GM19438 (cell line): ENCODE measurements at regions not wholly inside any gene's neighbourhood (a gene's known extent, or its start where the extent isn't known, plus 50 kb on each side); places are given as distances from the start of the nearest gene placed in this dataset.
A peak's percentile ranks its signal among the peaks of the same experiment; 100 is the strongest.
"Not testable (repeated sequence)": the region's sequence is repeated elsewhere in the genome, so short reads cannot be mapped to it uniquely, and the experiment has no call there.

Experiments used
- ATAC-seq: cut with Tn5 transposase; IDR thresholded peaks from one replicate; pipeline ENCODE4 v1.9.1; 2021; ENCODE audit warnings: low read depth; ENCODE audit not compliant: unreplicated experiment

GRCh38 chr2:167844714-167845530, 402.5 kb downstream of the STK39 start:
- no peak for ATAC-seq

DNA sequence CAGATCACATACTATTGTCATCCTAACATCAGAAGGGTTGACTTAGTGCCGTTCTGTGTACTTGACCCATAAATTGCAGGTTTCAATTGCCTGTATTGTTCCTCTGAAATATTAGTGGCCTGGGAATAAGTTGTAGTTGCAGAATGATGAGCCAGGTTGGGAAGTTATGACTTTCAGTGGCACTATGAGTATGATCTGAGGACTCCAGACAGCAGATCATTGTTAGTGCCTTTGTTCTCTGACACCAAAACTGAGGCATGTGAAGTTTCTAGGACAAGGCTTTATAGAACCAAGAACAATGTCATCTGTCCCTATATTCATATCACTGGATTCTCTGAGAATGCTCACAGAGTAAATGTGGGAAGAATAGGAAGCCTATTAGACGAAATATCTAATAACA, 403.7 kb downstream of the STK39 start:
- ATAC-seq, result no peak

- no peak for ATAC-seq
Measured at GRCh38 chr2:167843217-167843616, 404.2 kb downstream of the STK39 start.

DNA sequence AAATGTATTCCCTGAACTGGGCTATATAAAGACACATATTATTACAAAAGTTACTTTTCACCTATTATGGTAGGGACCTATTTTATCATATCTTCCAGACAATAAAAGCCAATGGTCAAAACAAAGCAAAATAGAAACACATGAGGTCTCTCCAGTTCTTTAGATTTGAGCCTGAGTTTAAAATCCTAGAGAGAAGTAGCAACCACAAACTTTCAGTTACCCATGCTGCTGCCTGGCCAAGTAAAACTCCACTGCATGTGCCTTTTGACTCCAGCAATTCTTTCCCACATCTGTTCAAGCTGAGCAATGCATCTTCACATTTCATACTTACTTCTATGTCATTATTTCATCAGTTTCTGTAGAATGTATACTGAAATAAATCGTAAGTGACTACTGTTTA, 405.3 kb downstream of the STK39 start:
- ATAC-seq, result no peak

GRCh38 chr2:167835290-167835689, 412.1 kb downstream of the STK39 start:
- ATAC-seq, result not testable (repeated sequence)

DNA sequence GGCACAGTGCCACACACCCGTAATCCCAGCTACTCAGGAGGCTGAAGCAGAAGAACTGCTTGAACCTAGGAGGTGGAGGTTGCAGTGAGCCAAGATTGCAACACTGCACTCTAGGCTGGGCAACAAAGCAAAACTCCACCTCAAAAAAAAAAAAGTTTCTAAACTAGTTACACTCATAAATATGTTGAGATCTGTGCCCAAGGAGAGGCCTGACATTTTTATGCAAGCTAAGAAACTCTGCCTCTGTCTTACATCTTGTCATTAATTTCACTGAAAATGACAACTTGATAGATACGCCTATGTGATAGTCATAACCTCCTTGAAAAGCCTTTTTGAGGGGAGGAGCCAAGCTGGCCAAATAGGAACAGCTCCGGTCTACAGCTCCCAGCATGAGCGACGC, 412.7 kb downstream of the STK39 start:
- no peak for ATAC-seq

- ATAC-seq, result no peak
Measured at GRCh38 chr2:167833294-167833693, 414.1 kb downstream of the STK39 start.

GRCh38 chr2:167832868-167833287, 414.5 kb downstream of the STK39 start:
- no peak for ATAC-seq

DNA sequence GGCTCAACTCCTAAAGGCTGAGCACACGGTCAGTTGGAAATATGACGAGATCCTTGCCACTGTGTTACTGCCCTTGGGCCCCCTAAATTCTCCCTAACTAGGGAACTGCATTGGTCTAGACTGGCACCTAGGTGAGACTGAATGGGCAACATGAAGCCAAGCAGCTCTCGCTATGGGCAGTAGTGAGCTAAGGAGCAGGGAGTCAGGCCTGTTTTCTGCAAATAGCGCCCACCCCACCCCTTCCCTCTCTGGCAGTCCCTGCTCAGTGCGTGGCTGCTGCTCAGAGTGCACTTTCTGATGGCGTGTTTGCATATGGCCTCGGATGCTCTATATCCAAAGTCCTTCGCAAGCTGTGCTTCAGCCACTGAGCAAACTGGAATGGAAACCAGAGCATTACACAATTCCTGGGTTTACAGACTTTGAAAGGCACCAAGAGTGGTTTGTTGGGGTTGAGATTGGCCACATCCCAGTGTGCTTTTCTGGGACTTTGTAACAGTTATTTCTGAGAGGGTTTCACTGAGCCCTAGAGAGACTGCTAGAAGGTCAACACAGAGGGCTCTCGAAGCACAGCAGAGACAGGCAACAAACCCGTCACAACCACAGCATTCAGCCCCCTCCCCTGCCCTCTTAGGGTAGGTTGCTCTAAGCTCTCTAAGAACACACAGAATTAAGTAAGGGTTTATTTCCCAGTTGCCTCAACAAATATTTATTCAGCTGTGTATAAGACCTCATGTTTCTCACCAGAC, 419.9 kb downstream of the STK39 start:
- ATAC-seq, result no peak

DNA sequence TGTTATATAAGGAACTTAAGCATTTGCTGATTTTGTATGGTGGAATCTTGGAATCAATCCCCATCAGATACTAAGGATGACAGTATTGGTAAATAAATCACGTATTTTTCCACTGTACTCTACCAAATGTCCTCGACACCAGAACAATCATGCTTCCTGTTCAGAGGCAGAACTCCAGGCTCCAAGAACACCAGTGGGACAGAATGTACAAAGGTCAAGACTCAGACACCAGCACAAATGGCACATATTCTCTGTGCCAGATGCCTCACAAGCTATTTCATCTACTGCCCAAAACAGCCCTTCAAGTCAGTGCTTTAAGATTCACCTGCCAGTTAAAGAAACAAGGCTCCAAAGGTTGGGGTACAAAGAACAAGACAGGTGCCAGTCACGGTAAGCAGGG, 420.5 kb downstream of the STK39 start:
- no peak for ATAC-seq

GRCh38 chr2:167825664-167826063, 421.7 kb downstream of the STK39 start:
- no peak for ATAC-seq

- ATAC-seq, result no peak
Measured at GRCh38 chr2:167822690-167823465, 424.5 kb downstream of the STK39 start.

DNA sequence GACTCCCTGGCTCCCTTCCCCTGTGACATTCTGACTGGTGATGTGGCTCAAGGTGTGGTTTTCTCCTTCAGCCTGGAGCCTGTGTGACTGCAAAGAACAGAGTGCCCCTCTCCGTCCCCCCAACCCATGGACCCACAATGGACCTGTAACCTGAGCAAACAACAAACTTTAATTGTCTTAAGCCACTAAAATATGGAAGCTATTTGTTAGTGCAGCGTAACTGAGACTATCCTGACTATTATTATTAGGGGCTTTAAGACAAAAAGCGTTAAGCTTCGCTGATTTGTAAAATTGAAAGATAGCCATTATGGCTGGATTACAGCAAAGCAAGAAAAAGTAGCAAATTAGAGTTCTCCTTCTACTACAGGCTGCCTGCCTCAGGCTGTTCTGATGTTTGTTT, 426.9 kb downstream of the STK39 start:
- no peak for ATAC-seq

GRCh38 chr2:167818521-167818920, 428.9 kb downstream of the STK39 start:
- ATAC-seq, result no peak

DNA sequence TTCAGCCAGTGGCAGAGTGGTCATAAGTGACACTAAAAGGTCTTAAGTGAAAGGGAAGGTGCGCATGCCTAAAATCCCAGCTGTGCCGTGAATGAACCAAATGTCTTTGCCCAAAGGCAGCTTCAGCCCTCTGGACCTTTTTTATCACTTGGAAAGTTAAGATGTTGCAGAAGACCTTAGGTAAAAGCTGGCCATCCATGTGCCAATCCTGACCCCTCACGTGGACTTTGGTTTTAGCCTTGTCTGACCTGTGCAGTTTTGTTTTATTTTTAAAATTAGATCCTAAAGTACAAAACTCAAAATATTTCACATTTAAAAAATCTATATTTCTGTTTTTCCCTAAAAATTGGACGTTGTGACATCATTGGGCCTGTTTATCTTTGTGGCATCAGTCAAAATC, 429.5 kb downstream of the STK39 start:
- no peak for ATAC-seq

DNA sequence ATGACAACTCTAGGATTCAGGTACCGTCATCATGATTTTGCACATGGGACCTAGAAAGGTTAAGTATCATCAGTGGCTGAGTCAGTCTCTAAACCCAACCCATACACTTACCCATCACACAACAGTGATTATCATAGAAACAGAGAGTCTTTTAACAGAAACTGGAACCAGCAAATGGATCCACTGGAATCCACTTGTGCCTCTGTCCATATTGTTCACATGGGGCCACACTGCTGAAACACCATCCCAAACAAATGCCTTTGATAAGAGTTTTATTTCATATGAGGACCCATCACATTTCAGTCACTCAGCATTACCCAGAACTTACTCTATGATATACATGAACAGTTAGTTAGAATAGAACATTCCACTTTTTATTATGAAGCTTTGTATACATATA, 430.0 kb downstream of the STK39 start:
- no peak for ATAC-seq

DNA sequence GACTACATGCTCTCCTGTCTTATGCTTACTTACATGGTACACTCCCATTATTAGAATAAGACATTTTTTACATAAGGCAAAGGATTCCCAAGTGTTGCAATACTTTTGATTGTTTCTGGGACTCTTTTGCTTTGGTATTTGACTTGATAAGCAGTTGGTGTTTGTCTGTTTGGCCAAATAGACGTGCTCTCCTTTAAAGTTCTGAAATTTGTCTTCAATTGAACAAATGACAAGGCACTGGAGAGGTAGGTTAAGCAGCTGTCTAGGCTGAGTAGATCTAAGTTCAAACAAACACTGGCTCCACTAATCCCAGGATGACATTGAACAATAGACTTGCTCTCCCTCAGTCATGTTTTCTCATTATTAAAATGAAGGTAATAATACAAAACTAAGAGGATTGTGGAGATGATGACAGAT, 430.5 kb downstream of the STK39 start:
- no peak for ATAC-seq

DNA sequence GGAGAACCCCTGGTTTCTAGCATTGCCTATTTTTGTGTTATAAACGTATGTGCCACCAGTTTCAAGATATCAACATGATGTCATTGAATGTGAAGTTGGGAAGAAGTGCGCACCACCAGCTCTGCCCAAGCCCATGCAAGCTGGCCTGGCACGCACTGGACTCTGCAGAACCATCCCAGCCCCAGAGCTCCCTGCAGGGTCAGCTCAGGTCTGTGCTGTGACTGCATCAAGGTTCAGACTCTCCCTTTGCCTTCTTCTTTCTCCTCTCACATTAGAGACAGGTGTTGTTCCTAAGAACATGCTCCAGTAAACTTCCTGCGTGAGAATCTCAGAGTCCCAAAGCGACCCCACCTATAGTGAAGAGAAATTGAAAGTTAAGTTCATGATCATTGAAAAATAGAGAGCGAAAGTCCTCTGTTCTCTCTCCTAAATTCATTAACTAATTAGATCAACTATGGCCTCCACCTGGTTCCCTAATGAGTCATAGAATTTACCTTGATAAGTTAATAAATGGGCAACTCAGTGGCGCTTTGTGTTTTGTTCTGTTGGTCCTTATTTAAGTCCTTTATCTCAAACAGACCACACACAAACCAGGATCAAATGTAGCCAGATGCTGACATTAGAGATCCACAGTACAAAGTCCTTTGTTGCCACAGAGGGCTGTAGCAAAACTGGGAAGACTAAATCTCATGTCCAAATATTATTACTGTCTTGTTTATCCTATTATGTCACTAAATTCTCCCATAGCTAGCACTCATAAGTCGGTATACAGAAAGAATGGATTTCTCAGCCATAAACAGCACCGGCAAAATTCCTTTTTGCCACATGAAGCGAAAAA, 432.3 kb downstream of the STK39 start:
- ATAC-seq, result peak; percentile 89

- peak; percentile 6 for ATAC-seq
Measured at GRCh38 chr2:167814482-167814880, 432.9 kb downstream of the STK39 start.

- not testable (repeated sequence) for ATAC-seq
Measured at GRCh38 chr2:167809799-167810198, 437.6 kb downstream of the STK39 start.
